Activated T-cell treated with anti-CD3 and anti-CD28 coated beads, Interleukin-2, amount 50 U/mL, for 4 hours (primary cell): ENCODE measurements at regions not wholly inside any gene's neighbourhood (a gene's known extent, or its start where the extent isn't known, plus 50 kb on each side); places are given as distances from the start of the nearest gene placed in this dataset.
"Not testable (repeated sequence)": the region's sequence is repeated elsewhere in the genome, so short reads cannot be mapped to it uniquely, and the experiment has no call there.

Source experiments
- ATAC-seq, 2 donors: fragments of 200-7000 bp; cut with Tn5 transposase; one replicate each; pipeline ENCODE4 v1.10.0; 2021
- DNase-seq: peaks from one replicate; pipeline ENCODE4 v3.0.0-alpha.2; 2020
- H3K27me3 Mint-ChIP-seq: one replicate; pipeline ENCODE4 v1.8.0; 2021; ENCODE audit warnings: low read depth, mixed read lengths
- H3K36me3 Mint-ChIP-seq: one replicate; pipeline ENCODE4 v1.8.0; 2022; ENCODE audit warnings: mixed read lengths; ENCODE audit not compliant: insufficient read depth
- H3K4me1 Mint-ChIP-seq: one replicate; pipeline ENCODE4 v1.8.0; 2021; ENCODE audit warnings: low read depth, mixed read lengths
- H3K4me3 Mint-ChIP-seq: one replicate; pipeline ENCODE4 v1.8.0; 2021; ENCODE audit warnings: mild to moderate bottlenecking, moderate library complexity, mixed read lengths
- H3K9me3 Mint-ChIP-seq: one replicate; pipeline ENCODE4 v1.8.0; 2021; ENCODE audit warnings: mixed read lengths

DNA sequence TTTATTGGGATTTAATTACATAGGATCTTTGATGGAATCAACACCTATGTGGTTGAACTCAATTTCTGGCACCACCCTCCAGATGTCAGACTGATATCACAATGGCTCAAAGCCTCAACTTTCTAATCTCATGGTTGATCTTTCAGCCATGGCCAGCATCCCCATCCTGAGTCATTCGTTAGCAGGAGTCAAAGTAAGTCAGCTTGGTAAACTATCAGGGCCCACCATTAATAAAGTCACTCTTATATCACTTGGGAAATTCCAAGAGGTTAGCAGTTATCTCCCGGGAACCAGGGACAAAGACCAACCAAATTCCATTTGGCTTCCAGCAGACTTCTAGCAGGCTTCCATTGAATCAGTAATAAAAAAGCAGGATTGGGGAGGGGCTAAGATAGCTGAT lies 50.7 kb upstream of the TNFSF4 start:
- no peaks in the 10 kb centered on the region for H3K4me1 Mint-ChIP-seq
- no peak for ATAC-seq

DNA sequence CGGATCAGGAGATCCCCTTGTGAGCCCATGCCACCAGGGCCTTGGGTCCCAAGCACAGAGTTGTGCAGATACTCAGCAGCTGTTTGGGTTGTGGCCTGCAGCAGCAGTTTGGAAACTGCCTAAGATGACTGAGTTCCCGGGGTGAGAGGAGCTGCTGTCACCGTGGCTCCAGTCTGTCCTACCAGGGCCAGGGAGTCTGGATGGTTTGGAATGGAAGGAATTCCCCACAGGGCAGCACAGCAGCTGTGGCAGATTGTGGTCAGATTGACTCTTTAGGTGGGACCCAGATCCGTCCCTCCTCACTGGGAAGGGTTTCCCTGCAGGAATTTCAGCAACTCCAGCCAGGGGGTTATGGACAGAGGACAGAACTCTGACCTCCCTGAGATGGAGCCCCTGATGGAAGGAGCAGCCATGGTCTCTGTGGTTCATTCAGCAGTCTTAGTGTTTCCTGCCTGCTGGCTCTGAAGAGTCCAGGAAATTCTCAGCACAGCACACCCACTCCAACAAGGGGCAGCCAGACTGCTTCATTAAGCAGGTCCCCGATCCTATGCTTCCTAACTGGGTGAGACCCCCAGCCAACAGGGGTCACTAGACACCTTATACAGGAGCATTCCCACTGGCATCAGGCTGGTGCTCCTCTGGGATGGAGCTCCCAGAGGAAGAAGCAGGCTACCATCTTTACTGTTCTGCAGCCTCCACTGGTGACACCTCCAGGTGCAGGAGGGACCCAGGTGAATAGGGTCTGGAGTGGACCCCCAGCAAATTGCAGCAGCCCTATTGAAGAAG lies 51.5 kb upstream of the TNFSF4 start:
- DNase-seq (no peak), ATAC-seq (no peak)
- Mint-ChIP-seq H3K36me3 (peaks cover 9% of the 10 kb centered on the region), H3K4me3 (no peak overlapping the region), H3K4me1 (no peaks in the 10 kb centered on the region), H3K9me3 (peaks cover 24% of the 10 kb centered on the region), H3K27me3 (no peaks in the 10 kb centered on the region)

More for the DNA sequence above, 50.7 kb upstream of the TNFSF4 start:
- Mint-ChIP-seq H3K9me3 (peaks cover 24% of the 10 kb centered on the region), H3K27me3 (no peaks in the 10 kb centered on the region), H3K4me3 (no peak overlapping the region), H3K36me3 (peaks cover 8% of the 10 kb centered on the region)
- no peak for DNase-seq

- not testable (repeated sequence) for ATAC-seq, H3K4me3 Mint-ChIP-seq, H3K4me1 Mint-ChIP-seq, H3K36me3 Mint-ChIP-seq, DNase-seq, H3K27me3 Mint-ChIP-seq
- peaks cover 24% of the 10 kb centered on the region for H3K9me3 Mint-ChIP-seq
Observed at GRCh38 chr1:173260329-173260728, 53.2 kb upstream of the TNFSF4 start.

GRCh38 chr1:173266841-173267240 lies 59.7 kb upstream of the TNFSF4 start:
- H3K4me1 Mint-ChIP-seq: no peaks in the 10 kb centered on the region
- H3K27me3 Mint-ChIP-seq: no peaks in the 10 kb centered on the region
- H3K9me3 Mint-ChIP-seq: peaks cover 2% of the 10 kb centered on the region
- ATAC-seq (no peak), DNase-seq (no peak)
- no peak overlapping the region for H3K4me3 Mint-ChIP-seq
- peaks cover 2% of the 10 kb centered on the region for H3K36me3 Mint-ChIP-seq

DNA sequence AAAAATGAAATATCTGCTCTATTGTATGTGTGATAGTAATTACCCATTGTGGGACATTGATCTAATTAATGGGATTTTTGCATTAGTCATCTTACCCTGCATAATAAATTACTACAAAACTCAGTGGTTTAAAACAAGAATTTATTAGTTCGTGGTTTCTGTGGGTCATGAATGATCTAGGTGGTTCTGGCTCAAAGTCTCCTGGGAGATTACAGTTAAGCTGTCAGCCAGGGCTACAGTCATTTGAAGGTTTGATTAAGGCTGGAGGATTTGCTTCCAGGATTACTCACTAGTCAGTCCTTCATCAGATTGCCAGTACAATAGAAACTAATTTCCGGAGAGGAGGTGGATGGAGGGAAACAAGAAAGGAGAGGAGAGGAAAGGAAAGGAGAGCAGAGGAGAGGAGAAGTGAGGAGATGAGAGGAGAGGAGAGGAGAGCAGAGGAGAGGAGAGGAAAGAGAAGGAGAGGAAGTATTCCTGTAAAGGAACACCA lies 60.4 kb upstream of the TNFSF4 start:
- no peaks in the 10 kb centered on the region for H3K9me3 Mint-ChIP-seq
- H3K4me1 Mint-ChIP-seq: no peaks in the 10 kb centered on the region
- no peaks in the 10 kb centered on the region for H3K27me3 Mint-ChIP-seq

GRCh38 chr1:173268261-173268660 lies 61.1 kb upstream of the TNFSF4 start:
- Mint-ChIP-seq H3K9me3 (no peaks in the 10 kb centered on the region), H3K36me3 (no peaks in the 10 kb centered on the region), H3K27me3 (no peaks in the 10 kb centered on the region), H3K4me1 (no peaks in the 10 kb centered on the region), H3K4me3 (no peak overlapping the region)
- no peak for DNase-seq
- ATAC-seq: no peak

More for the DNA sequence above, 60.4 kb upstream of the TNFSF4 start:
- Mint-ChIP-seq H3K36me3 (peaks cover 2% of the 10 kb centered on the region), H3K4me3 (no peak overlapping the region)
- ATAC-seq: no peak
- DNase-seq: no peak

DNA sequence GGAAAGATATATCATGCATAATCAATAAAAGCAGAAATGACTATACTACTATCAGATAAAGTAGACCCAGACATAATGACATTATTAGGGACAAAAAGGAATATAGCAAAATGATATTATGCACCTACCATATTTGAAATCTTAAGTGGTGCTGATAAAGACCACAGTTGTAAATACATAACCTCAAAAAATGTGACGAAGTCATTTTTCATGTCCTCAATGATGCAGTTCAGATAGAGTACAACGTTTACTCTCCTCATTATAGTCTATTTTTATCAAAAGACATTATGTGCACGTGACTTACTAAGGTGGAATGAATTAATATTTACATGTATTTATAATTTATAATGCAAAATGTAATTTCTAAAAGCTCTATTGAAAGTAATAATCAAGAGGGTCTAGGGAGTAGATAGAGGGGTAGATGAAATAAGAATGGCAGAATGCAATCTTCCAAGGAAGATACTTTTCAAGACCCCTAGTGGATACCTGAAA lies 61.7 kb upstream of the TNFSF4 start:
- ATAC-seq: no peak
- no peaks in the 10 kb centered on the region for H3K4me1 Mint-ChIP-seq

DNA sequence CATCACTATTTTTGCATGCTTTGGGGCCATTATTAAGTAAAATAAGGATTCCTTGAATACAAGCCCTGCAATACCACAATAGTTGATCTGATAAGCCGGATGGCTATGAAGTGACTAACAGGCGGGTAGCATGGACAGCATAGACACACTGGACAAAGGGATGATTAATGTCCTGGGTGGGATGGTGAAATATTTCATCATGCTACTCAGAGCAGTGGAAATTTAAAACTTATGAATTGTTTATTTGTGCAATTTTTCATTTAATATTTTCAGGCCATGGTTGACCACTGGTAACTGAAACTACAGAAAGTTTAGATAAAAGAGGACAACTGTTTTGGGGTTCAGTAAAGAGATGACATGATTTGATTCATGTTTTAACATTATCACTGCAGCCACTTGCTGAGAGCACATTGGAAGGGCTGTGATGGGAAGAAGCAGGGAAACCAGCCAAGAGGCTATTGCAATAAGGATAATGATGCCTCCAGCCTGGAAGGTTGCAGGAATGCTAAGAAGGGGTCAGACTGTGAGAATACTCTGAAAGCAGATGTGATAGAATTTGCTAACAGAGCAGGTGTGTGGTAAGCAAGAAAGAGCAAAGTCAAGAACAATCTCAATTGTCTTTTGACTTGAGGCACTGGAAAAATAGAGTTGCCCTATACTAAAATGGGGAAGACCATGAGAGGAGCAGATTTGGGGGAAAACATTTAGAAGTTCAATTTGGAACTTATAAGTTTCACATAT lies 62.5 kb upstream of the TNFSF4 start:
- Mint-ChIP-seq H3K36me3 (no peaks in the 10 kb centered on the region), H3K27me3 (no peaks in the 10 kb centered on the region), H3K4me1 (no peaks in the 10 kb centered on the region), H3K4me3 (no peak overlapping the region), H3K9me3 (no peaks in the 10 kb centered on the region)
- DNase-seq (no peak), ATAC-seq (no peak)

More for the DNA sequence above, 61.7 kb upstream of the TNFSF4 start:
- H3K9me3 Mint-ChIP-seq: no peaks in the 10 kb centered on the region
- H3K27me3 Mint-ChIP-seq: no peaks in the 10 kb centered on the region
- no peak overlapping the region for H3K4me3 Mint-ChIP-seq
- DNase-seq: no peak
- H3K36me3 Mint-ChIP-seq: no peaks in the 10 kb centered on the region

DNA sequence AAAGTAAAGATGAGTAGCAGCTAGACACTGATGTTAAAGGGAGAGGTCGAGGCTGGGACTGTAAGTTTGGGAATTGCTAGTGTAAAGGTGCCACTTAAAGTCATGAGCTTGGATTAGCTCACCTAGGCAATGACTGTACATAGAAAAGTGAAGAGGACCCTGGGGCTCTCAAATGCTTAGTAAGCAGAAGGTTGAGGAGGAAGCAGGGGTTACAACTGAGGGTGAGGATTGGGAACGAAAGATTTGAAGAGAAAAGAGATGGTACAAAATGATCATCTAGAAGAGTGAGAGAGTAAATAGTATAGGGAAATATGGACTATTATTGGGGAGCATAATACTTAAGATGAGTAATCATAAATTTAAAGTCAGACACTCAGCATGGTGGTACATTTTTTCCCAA lies 63.1 kb upstream of the TNFSF4 start:
- ATAC-seq (no peak), DNase-seq (no peak)
- Mint-ChIP-seq H3K9me3 (no peaks in the 10 kb centered on the region), H3K27me3 (no peaks in the 10 kb centered on the region), H3K36me3 (no peaks in the 10 kb centered on the region), H3K4me3 (no peak overlapping the region), H3K4me1 (no peaks in the 10 kb centered on the region)

DNA sequence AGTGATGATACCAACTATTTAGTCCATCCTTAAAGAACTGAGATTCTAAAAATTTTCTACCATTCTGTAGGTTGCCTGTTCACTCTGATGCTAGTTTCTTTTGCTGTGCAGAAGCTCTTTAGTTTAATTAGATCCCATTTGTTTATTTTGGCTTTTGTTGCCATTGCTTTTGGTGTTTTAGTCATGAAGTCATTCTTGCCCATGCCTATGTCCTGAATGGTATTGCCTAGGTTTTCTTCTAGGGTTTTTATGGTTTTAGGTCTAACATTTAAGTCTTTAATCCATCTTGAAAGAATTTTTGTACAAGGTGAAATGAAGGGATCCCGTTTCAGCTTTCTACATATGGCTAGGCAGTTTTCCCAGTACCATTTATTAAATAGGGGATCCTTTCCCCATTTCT lies 63.9 kb upstream of the TNFSF4 start:
- not testable (repeated sequence) for H3K4me3 Mint-ChIP-seq, H3K4me1 Mint-ChIP-seq, ATAC-seq, DNase-seq, H3K27me3 Mint-ChIP-seq, H3K36me3 Mint-ChIP-seq, H3K9me3 Mint-ChIP-seq

- Mint-ChIP-seq H3K27me3 (no peaks in the 10 kb centered on the region), H3K9me3 (no peaks in the 10 kb centered on the region), H3K36me3 (no peaks in the 10 kb centered on the region), H3K4me1 (peaks cover 3% of the 10 kb centered on the region), H3K4me3 (no peak overlapping the region)
- DNase-seq (no peak), ATAC-seq (no peak)
Observed at GRCh38 chr1:173275496-173275895, 68.4 kb upstream of the TNFSF4 start.

GRCh38 chr1:173276922-173277800 lies 70.0 kb upstream of the TNFSF4 start:
- Mint-ChIP-seq H3K4me3 (no peak overlapping the region), H3K9me3 (no peaks in the 10 kb centered on the region), H3K4me1 (peaks cover 3% of the 10 kb centered on the region), H3K36me3 (no peaks in the 10 kb centered on the region), H3K27me3 (no peaks in the 10 kb centered on the region)
- DNase-seq (no peak), ATAC-seq (peak; percentile 57 to 79)

DNA sequence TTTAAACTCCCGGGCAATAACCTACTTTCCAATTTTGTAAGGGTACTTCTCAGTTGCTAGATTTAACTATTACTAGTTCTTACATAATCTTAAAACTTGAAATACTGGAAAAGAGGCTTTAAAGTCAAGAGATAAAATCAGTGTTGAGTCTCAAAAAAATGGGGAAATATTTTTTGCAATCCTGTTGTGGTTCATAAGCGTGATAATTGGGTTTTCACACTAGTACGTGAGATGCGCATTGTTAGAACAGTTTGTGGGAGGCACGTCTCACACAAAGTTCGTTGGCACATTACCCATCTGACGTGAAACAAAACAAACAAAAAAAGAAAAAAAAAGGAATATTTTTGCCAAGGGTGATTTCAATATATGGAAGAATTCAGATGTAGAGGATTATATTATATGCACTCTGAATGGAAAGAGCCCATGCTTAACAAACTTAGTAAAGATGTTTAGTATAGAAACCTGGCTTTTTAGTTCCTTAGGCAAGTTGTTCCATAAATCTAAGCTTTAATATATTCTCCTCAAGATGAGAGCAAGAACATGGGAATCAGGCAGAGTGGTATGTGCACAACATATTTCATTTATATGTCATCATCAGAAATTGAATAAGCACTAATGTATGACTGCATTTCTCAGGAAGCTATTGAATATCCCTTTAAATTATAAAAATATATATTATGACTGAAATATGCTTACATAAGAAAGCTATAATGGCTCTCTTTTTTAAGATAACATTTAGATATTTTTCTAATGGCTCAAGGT lies 73.9 kb upstream of the TNFSF4 start:
- Mint-ChIP-seq H3K4me3 (no peak overlapping the region), H3K27me3 (no peaks in the 10 kb centered on the region), H3K36me3 (peaks cover 4% of the 10 kb centered on the region), H3K9me3 (no peaks in the 10 kb centered on the region), H3K4me1 (peaks cover 3% of the 10 kb centered on the region)
- DNase-seq (no peak), ATAC-seq (no peak)
